Myocyte (in vitro differentiated cells): ENCODE measurements at regions not wholly inside any gene's neighbourhood (a gene's known extent, or its start where the extent isn't known, plus 50 kb on each side); places are given as distances from the start of the nearest gene placed in this dataset.

ENCODE experiments used
- DNase-seq: peaks from one replicate; pipeline ENCODE4 v3.0.0-alpha.2; 2012; ENCODE audit warnings: low read depth

- no peak for DNase-seq
Measured at GRCh38 chr15:53400986-53401385, 358.5 kb downstream of the WDR72 start.

GRCh38 chr15:53397041-53397616 is 362.3 kb downstream of the WDR72 start:
- DNase-seq: no peak

- no peak for DNase-seq
Measured at GRCh38 chr15:53395871-53396270, 363.6 kb downstream of the WDR72 start.

- no peak for DNase-seq
Measured at GRCh38 chr15:53390549-53390948, 368.9 kb downstream of the WDR72 start.

GRCh38 chr15:53389271-53390037 is 370.0 kb downstream of the WDR72 start:
- no peak for DNase-seq

GRCh38 chr15:53384417-53384816 is 375.0 kb downstream of the WDR72 start:
- no peak for DNase-seq

GRCh38 chr15:53378096-53378800 is 381.2 kb downstream of the WDR72 start:
- DNase-seq: peak; percentile 3

GRCh38 chr15:53367740-53368139 is 391.7 kb downstream of the WDR72 start:
- DNase-seq: no peak

GRCh38 chr15:53360881-53361280 is 398.6 kb downstream of the WDR72 start:
- DNase-seq: no peak

- no peak for DNase-seq
Measured at GRCh38 chr15:53359038-53359437, 400.4 kb downstream of the WDR72 start.

GRCh38 chr15:53354874-53355273 is 404.6 kb downstream of the WDR72 start:
- DNase-seq: no peak

- DNase-seq: no peak
Measured at GRCh38 chr15:53351373-53351772, 408.1 kb downstream of the WDR72 start.

- DNase-seq: no peak
Measured at GRCh38 chr15:53346583-53346982, 412.9 kb downstream of the WDR72 start.

GRCh38 chr15:53331328-53332190 is 427.9 kb downstream of the WDR72 start:
- no peak for DNase-seq

GRCh38 chr15:53328341-53328740 is 431.1 kb downstream of the WDR72 start:
- no peak for DNase-seq

GRCh38 chr15:53324061-53324460 is 435.4 kb downstream of the WDR72 start:
- no peak for DNase-seq

GRCh38 chr15:53323191-53323590 is 436.3 kb downstream of the WDR72 start:
- DNase-seq: no peak

GRCh38 chr15:53320816-53321215 is 438.6 kb downstream of the WDR72 start:
- no peak for DNase-seq

- DNase-seq: no peak
Measured at GRCh38 chr15:53312707-53313106, 446.8 kb downstream of the WDR72 start.

- DNase-seq: no peak
Measured at GRCh38 chr15:53310709-53311108, 448.8 kb downstream of the WDR72 start.

GRCh38 chr15:53307952-53308624 is 451.4 kb downstream of the WDR72 start:
- DNase-seq: no peak
